ENCODE measurements at regions not wholly inside any gene's neighbourhood (a gene's known extent, or its start where the extent isn't known, plus 50 kb on each side); places are given as distances from the start of the nearest gene placed in this dataset.

GRCh38 chr1:14451217-14451616 is 147.3 kb upstream of the KAZN start:
- DNase-seq (ENCODE audit: low read depth, low spot score), result no peak
- in situ Hi-C loops (cut with HindIII; ENCODE audit: low sequenced_read_pairs), result no loop called here
- no peak overlapping the region for H3K4me3 ChIP-seq (ENCODE audit: low read depth, low read length)
- TF ChIP-seq CTCF (IDR thresholded peaks at IDR 0.05; ENCODE audit: low read depth, low read length), result no peak

GRCh38 chr1:14452551-14452950 is 145.9 kb upstream of the KAZN start:
- TF ChIP-seq CTCF (IDR thresholded peaks at IDR 0.05; ENCODE audit: low read depth, low read length), result no peak
- in situ Hi-C loops (cut with HindIII; ENCODE audit: low sequenced_read_pairs), result no loop called here
- no peak overlapping the region for H3K4me3 ChIP-seq (ENCODE audit: low read depth, low read length)
- no peak for DNase-seq (ENCODE audit: low read depth, low spot score)

- no peak for TF ChIP-seq CTCF (IDR thresholded peaks at IDR 0.05; ENCODE audit: low read depth, low read length)
- in situ Hi-C loops (cut with HindIII; ENCODE audit: low sequenced_read_pairs), result no loop called here
Measured at GRCh38 chr1:14460173-14460572, 138.3 kb upstream of the KAZN start.

GRCh38 chr1:14462851-14463250 is 135.6 kb upstream of the KAZN start:
- H3K4me3 ChIP-seq (ENCODE audit: low read depth, low read length), result no peak overlapping the region
- no peak for DNase-seq (ENCODE audit: low read depth, low spot score)
- TF ChIP-seq CTCF (IDR thresholded peaks at IDR 0.05; ENCODE audit: low read depth, low read length), result no peak
- in situ Hi-C loops (cut with HindIII; ENCODE audit: low sequenced_read_pairs), result no loop called here

More at GRCh38 chr1:14460173-14460572, 138.3 kb upstream of the KAZN start:
- DNase-seq (ENCODE audit: low read depth, low spot score), result no peak
- H3K4me3 ChIP-seq (ENCODE audit: low read depth, low read length), result no peak overlapping the region

GRCh38 chr1:14466006-14466405 is 132.5 kb upstream of the KAZN start:
- in situ Hi-C loops (cut with HindIII; ENCODE audit: low sequenced_read_pairs), result no loop called here
- no peak for DNase-seq (ENCODE audit: low read depth, low spot score)
- no peak for TF ChIP-seq CTCF (IDR thresholded peaks at IDR 0.05; ENCODE audit: low read depth, low read length)
- H3K4me3 ChIP-seq (ENCODE audit: low read depth, low read length), result no peak overlapping the region

- no peak overlapping the region for H3K4me3 ChIP-seq (ENCODE audit: low read depth, low read length)
- TF ChIP-seq CTCF (IDR thresholded peaks at IDR 0.05; ENCODE audit: low read depth, low read length), result no peak
- no peak for DNase-seq (ENCODE audit: low read depth, low spot score)
- in situ Hi-C loops (cut with HindIII; ENCODE audit: low sequenced_read_pairs), result no loop called here
Measured at GRCh38 chr1:14467112-14467511, 131.4 kb upstream of the KAZN start.

GRCh38 chr1:14468751-14469150 is 129.7 kb upstream of the KAZN start:
- TF ChIP-seq CTCF (IDR thresholded peaks at IDR 0.05; ENCODE audit: low read depth, low read length), result no peak
- no peak for DNase-seq (ENCODE audit: low read depth, low spot score)
- in situ Hi-C loops (cut with HindIII; ENCODE audit: low sequenced_read_pairs), result no loop called here
- no peak overlapping the region for H3K4me3 ChIP-seq (ENCODE audit: low read depth, low read length)

Measured in astrocyte of the spinal cord (primary cell).